ENCODE measurements at regions not wholly inside any gene's neighbourhood (a gene's known extent, or its start where the extent isn't known, plus 50 kb on each side); places are given as distances from the start of the nearest gene placed in this dataset.

DNA sequence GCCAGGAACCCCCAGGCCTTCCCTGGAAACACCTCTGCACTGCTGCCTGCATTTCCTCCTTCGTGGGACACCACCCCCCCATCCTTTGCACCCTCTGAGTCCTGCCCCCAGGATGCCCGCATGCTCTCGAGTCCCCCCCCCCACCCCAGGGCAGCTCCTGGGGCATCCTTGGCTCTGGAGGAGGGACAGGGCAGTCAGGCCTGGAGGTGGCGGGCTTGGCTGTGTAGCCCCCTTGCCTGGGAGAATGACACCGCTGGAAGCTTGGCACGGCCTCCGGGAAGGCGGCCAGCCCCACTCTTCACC, 98.9 kb upstream of the GSE1 start:
- TF ChIP-seq, protein P1, sequence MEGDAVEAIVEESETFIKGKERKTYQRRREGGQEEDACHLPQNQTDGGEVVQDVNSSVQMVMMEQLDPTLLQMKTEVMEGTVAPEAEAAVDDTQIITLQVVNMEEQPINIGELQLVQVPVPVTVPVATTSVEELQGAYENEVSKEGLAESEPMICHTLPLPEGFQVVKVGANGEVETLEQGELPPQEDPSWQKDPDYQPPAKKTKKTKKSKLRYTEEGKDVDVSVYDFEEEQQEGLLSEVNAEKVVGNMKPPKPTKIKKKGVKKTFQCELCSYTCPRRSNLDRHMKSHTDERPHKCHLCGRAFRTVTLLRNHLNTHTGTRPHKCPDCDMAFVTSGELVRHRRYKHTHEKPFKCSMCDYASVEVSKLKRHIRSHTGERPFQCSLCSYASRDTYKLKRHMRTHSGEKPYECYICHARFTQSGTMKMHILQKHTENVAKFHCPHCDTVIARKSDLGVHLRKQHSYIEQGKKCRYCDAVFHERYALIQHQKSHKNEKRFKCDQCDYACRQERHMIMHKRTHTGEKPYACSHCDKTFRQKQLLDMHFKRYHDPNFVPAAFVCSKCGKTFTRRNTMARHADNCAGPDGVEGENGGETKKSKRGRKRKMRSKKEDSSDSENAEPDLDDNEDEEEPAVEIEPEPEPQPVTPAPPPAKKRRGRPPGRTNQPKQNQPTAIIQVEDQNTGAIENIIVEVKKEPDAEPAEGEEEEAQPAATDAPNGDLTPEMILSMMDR (conservative IDR thresholded peaks at IDR 0.05): no peak
- TF ChIP-seq ZFX (IDR thresholded peaks at IDR 0.05): no peak

Data from C4-2B (cell line).